CD4-positive, CD25-positive, alpha-beta regulatory T cell (primary cell): ENCODE measurements at regions not wholly inside any gene's neighbourhood (a gene's known extent, or its start where the extent isn't known, plus 50 kb on each side); places are given as distances from the start of the nearest gene placed in this dataset.

ENCODE experiments used
- ATAC-seq, 2 donors: fragments of 150-1000 bp; cut with Tn5 transposase; one replicate each; pipeline ENCODE4 v1.10.0; 2021; ENCODE audit warnings: low read depth in 2 of 2, moderate number of reproducible peaks in 2 of 2, moderate library complexity in 1 of 2
- DNase-seq, 3 donors: peaks; one replicate each; pipeline versions ENCODE4 v3.0.0 to v3.0.0-alpha.2; 2012 to 2022; ENCODE audit warnings: mixed read lengths in 1 of 3
- H3K27ac ChIP-seq: one replicate; pipeline ENCODE4 v1.7.0; 2013; ENCODE audit warnings: mild to moderate bottlenecking, low read length; ENCODE audit not compliant: insufficient read depth, poor library complexity, severe bottlenecking
- H3K27me3 ChIP-seq: one replicate; pipeline ENCODE4 v1.7.0; 2013; ENCODE audit warnings: low read length; ENCODE audit not compliant: control insufficient read depth, insufficient read depth
- H3K36me3 ChIP-seq: one replicate; pipeline ENCODE4 v1.7.0; 2013; ENCODE audit warnings: mild to moderate bottlenecking, low read length, moderate library complexity; ENCODE audit not compliant: control insufficient read depth, insufficient read depth
- H3K4me1 ChIP-seq: 2 replicates; pipeline ENCODE4 v1.7.0; 2013; ENCODE audit warnings: mild to moderate bottlenecking, low read length; ENCODE audit not compliant: insufficient read depth, control insufficient read depth, poor library complexity, severe bottlenecking
- H3K4me3 ChIP-seq: one replicate; pipeline ENCODE4 v1.7.0; 2013; ENCODE audit warnings: low read depth, mild to moderate bottlenecking, low read length, moderate library complexity
- H3K9me3 ChIP-seq, 2 experiments: 1 replicate in 1 of 2; 2 replicates in 1 of 2; pipeline ENCODE4 v1.7.0; 2013; ENCODE audit warnings: low read length in 2 of 2, mild to moderate bottlenecking in 1 of 2, moderate library complexity in 1 of 2; ENCODE audit not compliant: control insufficient read depth in 2 of 2
- H3K27ac Mint-ChIP-seq, 3 donors: one replicate each; pipeline ENCODE4 v1.8.0; 2020 to 2022; ENCODE audit warnings: mild to moderate bottlenecking in 3 of 3, mixed read lengths in 3 of 3, moderate library complexity in 2 of 3
- H3K27me3 Mint-ChIP-seq: one replicate; pipeline ENCODE4 v1.8.0; 2022; ENCODE audit warnings: mild to moderate bottlenecking, mixed read lengths
- H3K36me3 Mint-ChIP-seq: one replicate; pipeline ENCODE4 v1.8.0; 2020; ENCODE audit warnings: mixed read lengths
- H3K4me1 Mint-ChIP-seq, 4 donors: one replicate each; pipeline ENCODE4 v1.8.0; 2020 to 2022; ENCODE audit warnings: mixed read lengths in 4 of 4, mild to moderate bottlenecking in 1 of 4
- H3K4me3 Mint-ChIP-seq, 4 donors: one replicate each; pipeline ENCODE4 v1.8.0; 2020 to 2022; ENCODE audit warnings: mild to moderate bottlenecking in 4 of 4, mixed read lengths in 4 of 4, moderate library complexity in 3 of 4
- H3K9me3 Mint-ChIP-seq, 7 donors: one replicate each; pipeline ENCODE4 v1.8.0; 2020 to 2022; ENCODE audit warnings: mixed read lengths in 7 of 7, mild to moderate bottlenecking in 3 of 7, moderate library complexity in 2 of 7

DNA sequence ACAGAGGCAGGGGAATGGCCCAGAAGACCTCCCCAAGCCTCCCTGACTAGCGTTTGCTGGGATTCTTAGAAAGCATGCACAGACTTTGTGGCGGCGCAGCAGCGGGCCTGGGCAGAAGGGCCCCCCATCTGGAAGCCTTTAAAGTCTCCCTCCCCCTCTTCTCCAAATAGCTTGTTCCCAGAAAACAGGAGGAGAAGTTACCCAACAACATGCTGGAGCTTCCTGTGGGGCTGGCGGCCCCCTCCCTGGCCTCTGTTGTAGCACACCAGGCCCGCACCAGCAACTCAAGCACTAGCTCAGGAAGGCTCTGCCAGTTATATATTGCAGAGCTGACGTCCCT is 334.8 kb downstream of the DYSF start:
- DNase-seq (no peak), ATAC-seq (no peak)
- Histone ChIP-seq H3K27me3 (no peaks in the 10 kb centered on the region), H3K4me1 (no peaks in the 10 kb centered on the region), H3K27ac (no peak overlapping the region), H3K36me3 (no peaks in the 10 kb centered on the region), H3K4me3 (no peak overlapping the region), H3K9me3 (no peaks in the 10 kb centered on the region)
- Mint-ChIP-seq H3K4me3 (no peak overlapping the region), H3K27me3 (no peaks in the 10 kb centered on the region), H3K4me1 (no peaks in the 10 kb centered on the region), H3K27ac (peak overlapping the region in 1 of 3 donors; percentile 85), H3K9me3 (no peaks in the 10 kb centered on the region), H3K36me3 (no peaks in the 10 kb centered on the region)

DNA sequence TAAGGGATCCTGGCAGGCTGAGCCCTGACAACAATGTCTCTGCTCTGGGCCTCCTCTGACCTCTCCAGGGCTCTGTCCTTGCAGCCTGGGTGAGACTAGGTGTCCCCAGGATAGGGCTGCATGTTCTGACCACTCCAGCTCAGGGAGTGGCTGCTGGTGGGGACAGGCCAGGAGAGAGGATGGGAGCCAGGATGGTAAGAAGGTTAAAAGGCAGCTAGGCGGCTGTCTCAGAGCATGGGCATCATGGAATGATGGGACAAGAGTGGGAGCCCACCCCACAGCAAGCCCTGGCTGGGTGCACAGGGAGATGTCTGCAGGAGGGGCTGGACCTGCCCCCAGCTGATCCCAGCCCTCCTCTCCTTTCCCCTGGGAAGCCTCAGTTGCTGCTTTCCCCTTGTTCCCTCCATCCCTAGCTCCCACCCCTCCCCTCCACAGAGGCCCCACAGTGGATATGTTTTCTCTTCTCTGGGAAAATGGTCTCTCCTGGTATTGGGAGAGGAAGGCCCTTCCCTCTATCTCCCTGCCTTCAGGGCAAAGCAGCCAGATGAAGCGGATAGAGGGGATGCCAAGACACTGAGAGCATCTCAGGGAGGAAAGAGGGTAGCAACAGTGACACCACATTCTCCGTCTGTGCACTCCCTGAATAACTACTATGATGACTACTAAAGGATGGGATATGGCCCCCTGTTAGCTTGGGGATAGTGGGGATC is 334.3 kb downstream of the DYSF start:
- Mint-ChIP-seq H3K27me3 (no peaks in the 10 kb centered on the region), H3K36me3 (no peaks in the 10 kb centered on the region), H3K27ac (no peak overlapping the region), H3K4me1 (no peaks in the 10 kb centered on the region), H3K4me3 (no peak overlapping the region), H3K9me3 (no peaks in the 10 kb centered on the region)
- Histone ChIP-seq H3K27me3 (no peaks in the 10 kb centered on the region), H3K27ac (no peak overlapping the region), H3K36me3 (no peaks in the 10 kb centered on the region), H3K4me1 (no peaks in the 10 kb centered on the region), H3K9me3 (no peaks in the 10 kb centered on the region), H3K4me3 (no peak overlapping the region)
- no peak for DNase-seq
- no peak for ATAC-seq

DNA sequence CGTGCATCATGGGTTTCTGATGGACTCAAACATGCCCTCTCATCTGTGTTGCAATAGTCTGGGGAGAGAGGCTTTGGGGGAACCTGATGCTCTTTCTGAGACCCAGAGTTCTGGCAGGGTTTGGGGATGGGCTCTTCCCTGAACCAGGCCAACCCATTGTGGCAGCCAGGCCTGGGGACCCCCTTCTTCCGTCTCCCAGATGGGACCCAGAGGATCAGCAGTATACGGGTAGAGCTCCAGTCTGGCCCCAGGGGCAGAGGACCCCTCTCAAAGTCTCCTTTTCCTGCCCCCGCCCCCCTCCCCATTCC is 333.7 kb downstream of the DYSF start:
- H3K9me3 ChIP-seq, result no peaks in the 10 kb centered on the region
- no peaks in the 10 kb centered on the region for H3K27me3 ChIP-seq
- H3K4me3 ChIP-seq, result no peak overlapping the region
- Mint-ChIP-seq H3K27ac (no peak overlapping the region), H3K4me3 (no peak overlapping the region), H3K4me1 (no peaks in the 10 kb centered on the region), H3K27me3 (no peaks in the 10 kb centered on the region), H3K36me3 (no peaks in the 10 kb centered on the region), H3K9me3 (no peaks in the 10 kb centered on the region)
- DNase-seq (no peak), ATAC-seq (no peak)
- H3K4me1 ChIP-seq, result no peaks in the 10 kb centered on the region
- H3K36me3 ChIP-seq, result no peaks in the 10 kb centered on the region
- no peak overlapping the region for H3K27ac ChIP-seq

DNA sequence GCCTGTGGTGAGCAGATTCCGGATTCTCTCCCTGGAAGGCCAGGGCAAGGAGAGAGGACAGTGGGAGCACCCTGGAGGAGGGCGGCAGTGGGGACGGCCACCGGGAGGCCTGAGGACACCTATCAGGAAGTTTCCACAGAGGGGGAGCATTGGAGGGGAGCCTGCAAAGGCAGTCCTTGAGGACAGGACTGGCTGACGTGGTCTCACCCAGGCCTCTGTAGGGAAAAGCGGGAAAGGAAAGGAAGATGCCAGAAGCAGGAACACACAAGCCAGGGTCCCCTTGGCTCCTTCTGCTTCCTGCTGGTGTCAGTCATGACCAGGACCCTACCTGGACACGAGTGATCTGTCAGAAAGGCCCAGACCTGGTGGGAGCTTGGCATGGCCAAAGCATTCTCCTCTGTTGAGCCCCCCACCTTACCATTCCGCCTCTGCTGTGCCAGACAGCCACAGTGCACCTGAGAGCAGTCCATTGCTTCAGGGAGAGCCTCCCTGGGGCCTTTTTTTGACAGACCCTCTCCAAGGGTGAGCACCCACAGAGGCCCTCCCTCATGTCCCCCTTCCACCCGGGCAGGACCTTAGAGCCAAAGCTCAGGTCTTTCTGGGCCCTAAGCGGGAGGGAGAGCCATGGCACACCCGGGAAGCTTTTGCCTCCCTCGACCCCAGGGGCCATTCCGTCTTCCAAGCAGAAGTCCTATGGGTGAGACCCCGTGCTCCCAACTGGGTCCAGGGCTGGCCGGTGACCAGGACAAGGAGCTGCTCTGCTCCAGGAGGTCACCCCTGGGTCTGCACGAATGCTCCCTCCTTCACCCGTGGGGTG is 333.1 kb downstream of the DYSF start:
- no peak for DNase-seq
- Histone ChIP-seq H3K4me3 (no peak overlapping the region), H3K27me3 (no peaks in the 10 kb centered on the region), H3K4me1 (no peaks in the 10 kb centered on the region), H3K36me3 (no peaks in the 10 kb centered on the region), H3K27ac (no peak overlapping the region), H3K9me3 (no peaks in the 10 kb centered on the region)
- no peaks in the 10 kb centered on the region for H3K27me3 Mint-ChIP-seq
- H3K36me3 Mint-ChIP-seq, result no peaks in the 10 kb centered on the region
- no peaks in the 10 kb centered on the region for H3K9me3 Mint-ChIP-seq
- H3K27ac Mint-ChIP-seq, result no peak overlapping the region
- ATAC-seq, result no peak
- no peak overlapping the region for H3K4me3 Mint-ChIP-seq
- H3K4me1 Mint-ChIP-seq, result no peaks in the 10 kb centered on the region

DNA sequence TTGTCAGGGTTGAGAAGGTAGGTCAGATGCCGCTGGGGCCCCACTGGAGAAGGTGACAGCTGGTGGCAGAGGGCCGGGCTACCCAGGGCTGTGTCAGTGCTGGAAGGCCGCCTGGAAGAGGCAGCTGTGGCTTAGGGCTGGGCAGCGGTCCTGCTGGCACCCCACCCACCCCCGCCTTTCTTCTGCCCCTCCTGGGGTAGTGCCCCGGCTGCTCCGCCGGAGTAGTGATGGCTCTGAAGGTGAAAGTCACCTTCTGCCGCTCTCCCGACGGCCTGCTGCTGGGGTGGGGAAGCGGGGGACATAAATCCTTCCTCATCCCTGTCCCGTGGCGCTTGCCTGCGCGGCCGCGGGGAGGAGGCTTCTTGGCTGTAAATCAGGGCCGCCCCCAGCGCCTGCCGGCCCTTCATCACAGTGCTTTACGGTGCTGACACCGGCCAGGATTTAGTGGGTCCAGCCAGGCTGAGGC is 332.2 kb downstream of the DYSF start:
- H3K4me1 ChIP-seq, result no peaks in the 10 kb centered on the region
- no peaks in the 10 kb centered on the region for H3K9me3 ChIP-seq
- no peak for DNase-seq
- Mint-ChIP-seq H3K36me3 (no peaks in the 10 kb centered on the region), H3K27me3 (no peaks in the 10 kb centered on the region), H3K27ac (no peak overlapping the region), H3K4me3 (no peak overlapping the region), H3K9me3 (peaks cover 0 to 2% (median 0%) of the 10 kb centered on the region in 7 donors), H3K4me1 (no peaks in the 10 kb centered on the region)
- H3K36me3 ChIP-seq, result no peaks in the 10 kb centered on the region
- no peak for ATAC-seq
- H3K27me3 ChIP-seq, result no peaks in the 10 kb centered on the region
- H3K27ac ChIP-seq, result no peak overlapping the region
- no peak overlapping the region for H3K4me3 ChIP-seq

DNA sequence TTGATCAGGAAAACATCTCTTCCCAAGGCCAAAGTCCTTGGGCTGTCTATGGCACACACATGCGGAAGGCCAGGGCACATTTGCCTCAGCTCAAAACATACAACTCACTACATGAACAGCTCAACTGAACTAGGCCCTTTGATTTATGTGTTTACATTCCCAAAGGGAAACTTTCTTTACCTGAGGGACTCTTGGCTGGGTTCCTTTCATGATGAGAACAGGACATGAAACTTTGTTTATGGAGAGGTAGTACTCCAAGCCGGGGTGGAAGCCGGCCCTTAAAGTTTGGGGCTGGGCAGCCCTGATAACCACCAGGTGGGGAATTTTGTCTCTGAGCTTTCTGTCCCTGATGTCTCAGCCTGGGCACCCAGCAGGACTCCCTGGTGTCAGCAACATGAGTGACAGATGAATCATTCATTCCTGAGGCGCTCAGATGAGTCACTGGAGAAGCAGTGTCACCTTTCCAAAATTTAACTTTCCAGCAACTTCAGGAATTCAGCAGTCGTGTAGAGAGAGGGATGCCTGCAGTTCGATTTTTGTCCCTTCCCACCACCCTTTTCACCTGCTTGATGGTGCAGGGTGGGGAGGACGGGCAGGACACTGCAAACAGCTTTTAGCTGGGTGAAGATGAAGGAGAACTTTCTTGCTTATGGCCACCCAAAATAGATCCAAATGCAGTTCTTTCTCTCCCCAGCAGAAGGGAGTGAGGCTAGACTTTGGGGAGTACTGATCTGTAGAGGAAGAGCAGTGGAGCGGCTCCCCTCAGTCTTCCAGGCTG is 331.6 kb downstream of the DYSF start:
- no peaks in the 10 kb centered on the region for H3K4me1 Mint-ChIP-seq
- no peak for DNase-seq
- no peak overlapping the region for H3K4me3 Mint-ChIP-seq
- H3K27me3 Mint-ChIP-seq, result no peaks in the 10 kb centered on the region
- no peak overlapping the region for H3K27ac Mint-ChIP-seq
- no peaks in the 10 kb centered on the region for H3K36me3 Mint-ChIP-seq
- Histone ChIP-seq H3K4me1 (no peaks in the 10 kb centered on the region), H3K27ac (no peak overlapping the region), H3K4me3 (no peak overlapping the region), H3K9me3 (no peaks in the 10 kb centered on the region), H3K36me3 (no peaks in the 10 kb centered on the region), H3K27me3 (no peaks in the 10 kb centered on the region)
- ATAC-seq, result no peak
- H3K9me3 Mint-ChIP-seq, result peaks cover 0 to 2% (median 0%) of the 10 kb centered on the region in 7 donors

DNA sequence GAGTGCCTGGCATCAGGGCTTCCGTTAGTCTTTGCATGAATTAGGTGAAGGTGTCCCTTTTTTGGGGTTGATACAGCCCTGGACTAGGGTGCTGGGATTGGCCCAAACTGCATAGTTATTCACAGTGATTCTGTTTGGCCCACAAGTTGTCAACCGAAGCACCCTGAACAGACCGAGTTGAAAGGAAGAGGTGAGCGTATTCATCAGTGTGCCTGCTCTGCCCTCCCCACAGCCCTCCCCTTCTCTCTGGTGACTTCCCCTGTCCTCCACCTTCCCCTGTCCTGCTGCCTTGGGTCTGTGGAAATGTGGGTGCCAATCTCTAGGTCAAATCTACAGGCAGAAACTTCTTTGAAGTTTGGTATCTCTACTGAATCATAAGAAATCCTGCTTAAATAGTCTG is 330.5 kb downstream of the DYSF start:
- H3K4me3 Mint-ChIP-seq, result no peak overlapping the region

More for the DNA sequence above, 330.5 kb downstream of the DYSF start:
- Histone ChIP-seq H3K4me3 (no peak overlapping the region), H3K4me1 (no peaks in the 10 kb centered on the region), H3K27me3 (no peaks in the 10 kb centered on the region), H3K9me3 (no peaks in the 10 kb centered on the region), H3K27ac (no peak overlapping the region), H3K36me3 (no peaks in the 10 kb centered on the region)
- Mint-ChIP-seq H3K27ac (no peak overlapping the region), H3K4me1 (no peaks in the 10 kb centered on the region), H3K9me3 (peaks cover 0 to 2% (median 0%) of the 10 kb centered on the region in 7 donors), H3K27me3 (no peaks in the 10 kb centered on the region), H3K36me3 (no peaks in the 10 kb centered on the region)
- ATAC-seq (no peak), DNase-seq (no peak)
